Pancreas (tissue), 10 donors: ENCODE measurements at regions not wholly inside any gene's neighbourhood (a gene's known extent, or its start where the extent isn't known, plus 50 kb on each side); places are given as distances from the start of the nearest gene placed in this dataset.

Source experiments
- ATAC-seq, 4 donors: fragments of 200-7000 bp; cut with Tn5 transposase; one replicate each; pipeline versions ENCODE4 v1.8.0 to v1.9.1; 2020; ENCODE audit warnings: mild to moderate bottlenecking in 4 of 4, moderate library complexity in 4 of 4
- DNase-seq, 6 donors: peaks; one replicate each; pipeline ENCODE4 v3.0.0-alpha.2; 2020
- FAIRE-seq: peaks from 2 replicates; lab custom pipeline; 2012; peaks lifted over from hg19 to GRCh38; lab: Jason Lieb, UNC
- H3K27ac ChIP-seq, 4 donors: fragments of 200-600 bp; sonication (generic); 1 replicate in 3 of 4; 2 replicates in 1 of 4; pipeline versions ENCODE4 v1.5.0 to v1.8.0; 2020
- H3K27me3 ChIP-seq, 4 donors: fragments of 200-600 bp; one replicate each; pipeline ENCODE4 v1.8.0; 2021
- H3K36me3 ChIP-seq, 3 donors: fragments of 200-600 bp; sonication (generic) in 1 of 3; one replicate each; pipeline versions ENCODE4 v1.5.0 to v1.8.0; 2020 to 2021
- H3K4me1 ChIP-seq, 3 donors: fragments of 200-600 bp; one replicate each; pipeline ENCODE4 v1.8.0; 2021
- H3K4me3 ChIP-seq, 4 donors: fragments of 200-600 bp; sonication (generic) in 2 of 4; one replicate each; pipeline versions ENCODE4 v1.5.0 to v1.8.0; 2020 to 2021
- H3K9me3 ChIP-seq, 4 donors: fragments of 200-600 bp; one replicate each; pipeline ENCODE4 v1.8.0; 2021
- WGBS, 2 donors: extraction: QIAGEN DNeasy Blood & Tissue Kit; methylation state at CpG; one replicate each; pipeline ENCODE4 v1.1.7; 2013; 5-methylcytosine and 5-hydroxymethylcytosine counted together
- intact Hi-C, 3 donors: fragments of 100-400 bp; cut with DNase I; formaldehyde crosslinking; loops; one replicate each; pipeline versions ENCODE4 v1.11.1 to v1.14.2; 2022
- TF ChIP-seq, protein P1 (sequence below), 4 donors: fragments of 200-600 bp; sonication (generic) in 3 of 4; IDR thresholded peaks; one replicate each; pipeline versions ENCODE4 v1.5.0 to v1.8.0; 2021; ENCODE audit warnings: antibody characterized with exemption in 4 of 4
- donor health status: healthy with polysubstance abuse.
- donor health status: DM: no; HTN: no; CAD: no; lungs with moderate emphysema.
- donor health status: DM: no; HTN: no; CAD: no.
- donor health status: control.
- donor health status: control.
- donor health status: Bipolar disorder and iron deficiency.
- donor health status: DM: yes; HTN: yes; CAD: no.
- donor health status: DM: no; HTN: no; CAD: no.
- donor health status: DM: no; HTN: no; CAD: no.
- donor health status: DM: yes; HTN: yes; CAD: no.

DNA sequence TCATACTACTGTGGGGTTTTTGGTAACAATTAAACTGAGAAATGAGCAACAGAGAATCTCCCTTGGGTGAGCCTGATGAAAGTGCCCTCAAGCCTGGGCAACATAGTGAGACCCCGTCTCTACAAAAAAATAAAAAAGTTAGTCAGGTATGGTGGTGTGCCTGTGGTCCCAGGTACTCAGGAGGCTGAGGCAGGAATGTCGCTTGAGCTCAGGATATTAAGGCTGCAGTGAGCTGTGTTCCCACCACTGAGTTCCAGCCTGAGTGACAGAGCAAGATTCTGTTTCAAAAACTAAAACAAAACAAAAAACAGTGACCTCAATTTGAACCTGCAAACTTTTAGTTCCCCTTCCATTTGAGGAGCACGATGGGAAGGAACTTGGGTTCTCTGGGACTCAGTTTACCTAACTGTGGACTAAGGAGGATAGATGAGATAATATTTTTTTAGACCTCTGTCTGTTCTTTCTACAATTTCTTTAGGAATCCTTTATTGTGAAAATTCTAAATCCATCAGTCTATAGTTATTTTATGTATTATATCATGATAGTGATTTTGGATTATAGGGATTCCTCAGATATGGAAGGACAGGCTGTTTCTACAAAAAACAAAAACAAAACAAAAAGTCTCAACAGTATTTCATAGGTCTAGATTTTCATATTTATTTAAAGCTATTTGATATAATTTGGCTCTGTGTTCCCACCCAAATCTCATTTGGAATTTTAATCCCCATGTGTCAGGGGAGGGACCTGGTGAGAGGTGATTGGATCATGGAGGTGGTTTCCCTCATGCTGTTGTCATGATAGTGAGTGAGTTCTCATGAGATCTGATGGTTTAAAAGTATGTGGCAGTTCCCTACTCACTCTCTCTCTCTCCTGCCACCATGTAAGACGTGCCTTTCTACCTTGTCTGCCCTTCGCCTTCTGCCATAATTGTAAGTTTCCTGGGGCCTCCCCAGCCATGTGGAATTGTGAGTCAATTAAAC, 178.6 kb downstream of the MYCN start:
- Histone ChIP-seq H3K27me3 (no peaks in the 10 kb centered on the region), H3K9me3 (no peaks in the 10 kb centered on the region), H3K36me3 (no peaks in the 10 kb centered on the region), H3K27ac (no peak overlapping the region), H3K4me3 (no peak overlapping the region), H3K4me1 (no peaks in the 10 kb centered on the region)
- FAIRE-seq (no peak), DNase-seq (no peak), ATAC-seq (no peak)
- intact Hi-C loops = no loop called here
- WGBS, 2 donors = 85% methylated on average over 5 of the region's 5 CpGs
- TF ChIP-seq, protein P1, sequence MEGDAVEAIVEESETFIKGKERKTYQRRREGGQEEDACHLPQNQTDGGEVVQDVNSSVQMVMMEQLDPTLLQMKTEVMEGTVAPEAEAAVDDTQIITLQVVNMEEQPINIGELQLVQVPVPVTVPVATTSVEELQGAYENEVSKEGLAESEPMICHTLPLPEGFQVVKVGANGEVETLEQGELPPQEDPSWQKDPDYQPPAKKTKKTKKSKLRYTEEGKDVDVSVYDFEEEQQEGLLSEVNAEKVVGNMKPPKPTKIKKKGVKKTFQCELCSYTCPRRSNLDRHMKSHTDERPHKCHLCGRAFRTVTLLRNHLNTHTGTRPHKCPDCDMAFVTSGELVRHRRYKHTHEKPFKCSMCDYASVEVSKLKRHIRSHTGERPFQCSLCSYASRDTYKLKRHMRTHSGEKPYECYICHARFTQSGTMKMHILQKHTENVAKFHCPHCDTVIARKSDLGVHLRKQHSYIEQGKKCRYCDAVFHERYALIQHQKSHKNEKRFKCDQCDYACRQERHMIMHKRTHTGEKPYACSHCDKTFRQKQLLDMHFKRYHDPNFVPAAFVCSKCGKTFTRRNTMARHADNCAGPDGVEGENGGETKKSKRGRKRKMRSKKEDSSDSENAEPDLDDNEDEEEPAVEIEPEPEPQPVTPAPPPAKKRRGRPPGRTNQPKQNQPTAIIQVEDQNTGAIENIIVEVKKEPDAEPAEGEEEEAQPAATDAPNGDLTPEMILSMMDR (IDR thresholded peaks at IDR 0.05) = no peak

DNA sequence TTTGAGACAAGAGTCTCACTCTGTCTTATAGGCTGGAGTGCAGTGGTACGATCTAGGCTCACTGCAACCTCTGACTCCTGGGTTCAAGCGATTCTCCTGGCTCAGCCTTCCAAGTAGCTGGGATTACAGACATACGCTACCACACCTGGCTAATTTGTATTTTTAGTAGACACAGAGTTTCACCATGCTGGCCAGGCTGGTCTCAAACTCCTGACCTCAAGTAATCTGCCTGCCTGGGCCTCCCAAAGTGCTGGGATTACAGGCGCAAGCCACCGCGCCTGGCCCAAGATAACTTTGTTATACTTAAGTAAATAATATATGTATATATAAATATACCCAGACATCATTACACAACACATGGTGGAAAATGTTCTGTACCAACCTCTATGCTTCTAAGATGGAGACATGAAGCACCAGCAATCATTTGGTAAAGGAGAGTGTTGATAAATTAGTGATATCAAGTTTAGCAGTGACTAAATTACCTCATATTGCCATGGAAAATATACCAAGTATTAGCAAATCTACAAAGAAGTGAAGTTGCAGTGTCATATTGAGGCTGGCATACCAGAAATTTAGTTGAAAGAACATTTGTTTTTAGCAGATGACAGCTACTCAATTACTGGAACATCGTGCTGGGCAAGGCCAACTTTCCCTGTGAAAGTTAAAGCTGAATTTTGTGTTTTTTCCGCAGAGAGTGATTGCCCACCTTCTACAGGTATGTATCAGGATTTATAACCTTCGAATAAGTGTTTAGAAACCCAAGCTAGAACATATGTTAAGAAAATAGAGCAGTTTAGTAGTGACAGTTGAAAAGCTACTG, 177.7 kb downstream of the MYCN start:
- Histone ChIP-seq H3K9me3 (no peaks in the 10 kb centered on the region), H3K36me3 (no peaks in the 10 kb centered on the region), H3K4me1 (no peaks in the 10 kb centered on the region), H3K4me3 (no peak overlapping the region), H3K27me3 (no peaks in the 10 kb centered on the region), H3K27ac (no peak overlapping the region)
- no peak for FAIRE-seq
- DNase-seq = no peak
- 82 to 84% methylated on average over 9 of the region's 9 CpGs for WGBS, 2 donors
- no peak for ATAC-seq
- intact Hi-C loops = no loop called here
- TF ChIP-seq, protein P1 (IDR thresholded peaks at IDR 0.05) = no peak

DNA sequence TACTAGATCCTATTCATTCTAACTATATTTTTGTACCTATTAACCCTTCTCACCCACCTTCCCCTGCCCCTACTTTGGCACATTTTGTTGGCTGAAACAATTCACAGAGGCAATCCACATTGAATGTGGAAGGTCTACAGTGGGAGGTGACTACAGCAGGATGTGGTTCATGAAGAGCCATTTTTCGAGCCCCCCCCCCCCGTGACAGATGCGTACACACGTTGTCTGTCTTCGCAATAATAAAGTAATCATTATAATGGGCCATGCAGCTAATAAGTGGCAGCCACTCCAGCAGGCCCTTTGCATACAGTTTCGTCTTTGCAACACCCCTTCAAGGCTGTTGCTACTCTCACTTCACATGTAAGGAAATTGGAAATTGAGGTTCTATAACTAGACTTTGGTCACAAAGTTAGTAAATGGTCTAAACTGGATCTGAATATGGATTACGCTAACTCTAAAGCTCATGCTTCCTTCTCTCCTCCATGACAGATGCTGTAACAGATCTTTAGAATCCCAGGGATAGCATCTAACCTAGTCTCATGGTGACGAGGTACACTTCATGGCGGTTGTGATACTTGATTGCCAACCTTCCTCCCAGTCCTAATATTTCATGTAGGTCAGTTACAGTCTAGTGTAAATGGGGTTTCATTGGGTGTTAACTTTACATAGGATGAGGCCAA, 176.8 kb downstream of the MYCN start:
- no peaks in the 10 kb centered on the region for H3K36me3 ChIP-seq
- intact Hi-C loops = no loop called here
- 78 to 81% methylated on average over 9 of the region's 9 CpGs for WGBS, 2 donors

DNA sequence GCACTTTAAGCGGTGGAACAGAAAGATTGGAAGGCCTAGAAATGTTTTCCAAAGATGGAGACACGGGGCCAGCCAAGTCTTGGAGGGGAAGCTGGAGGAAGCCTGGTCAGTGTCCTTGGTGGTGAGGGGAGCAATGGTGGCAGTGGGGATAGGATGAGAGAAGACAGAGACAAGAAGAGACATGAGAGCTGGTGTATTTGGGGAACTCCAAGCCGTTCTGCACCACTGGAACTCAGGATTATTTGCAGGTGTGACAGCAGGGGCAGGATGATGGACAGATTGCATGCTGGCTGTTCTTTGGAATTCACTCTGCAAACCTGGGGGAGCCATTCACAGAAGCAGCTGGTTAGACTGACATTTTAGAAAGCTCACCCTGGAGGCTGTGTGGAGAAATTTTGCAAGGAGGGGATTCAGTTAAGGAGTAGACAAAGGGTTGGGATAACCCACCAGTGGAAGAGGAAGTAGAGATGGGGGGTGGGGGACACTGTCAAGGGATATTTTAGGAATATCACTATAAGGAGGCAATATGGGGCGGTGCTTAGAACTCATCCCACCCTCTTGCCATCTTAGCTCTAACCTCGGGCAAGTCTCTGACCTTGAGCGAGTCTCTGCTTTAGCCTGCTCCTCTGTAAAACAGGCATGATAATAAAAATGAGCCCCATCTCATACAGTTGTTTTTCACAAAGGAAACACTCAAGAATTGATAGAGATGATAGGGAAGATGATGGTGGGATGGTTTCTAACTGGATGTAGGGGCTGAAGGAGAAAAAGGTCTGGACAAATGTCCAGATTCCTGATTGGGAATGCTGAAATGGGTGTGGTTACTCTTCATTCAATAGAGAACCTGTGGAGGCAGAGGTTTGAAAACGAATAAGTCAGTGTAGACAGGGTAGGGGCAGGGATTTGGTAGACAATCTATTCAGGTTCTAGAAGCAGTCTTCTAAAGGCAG, 175.8 kb downstream of the MYCN start:
- Histone ChIP-seq H3K27ac (no peak overlapping the region), H3K27me3 (no peaks in the 10 kb centered on the region), H3K4me3 (no peak overlapping the region), H3K36me3 (no peaks in the 10 kb centered on the region), H3K9me3 (no peaks in the 10 kb centered on the region), H3K4me1 (no peaks in the 10 kb centered on the region)
- intact Hi-C loops = no loop called here
- ATAC-seq (no peak), FAIRE-seq (no peak), DNase-seq (no peak)
- 83 to 87% methylated on average over 7 of the region's 7 CpGs for WGBS, 2 donors
- TF ChIP-seq, protein P1 (IDR thresholded peaks at IDR 0.05) = no peak

More for the DNA sequence above, 176.8 kb downstream of the MYCN start:
- ATAC-seq (no peak), DNase-seq (no peak), FAIRE-seq (no peak)
- Histone ChIP-seq H3K27me3 (no peaks in the 10 kb centered on the region), H3K9me3 (no peaks in the 10 kb centered on the region), H3K27ac (no peak overlapping the region), H3K4me1 (no peaks in the 10 kb centered on the region), H3K4me3 (no peak overlapping the region)
- TF ChIP-seq, protein P1 (IDR thresholded peaks at IDR 0.05) = no peak
